Neural crest cell (in vitro differentiated cells): ENCODE measurements at regions not wholly inside any gene's neighbourhood (a gene's known extent, or its start where the extent isn't known, plus 50 kb on each side); places are given as distances from the start of the nearest gene placed in this dataset.

Experiments used
- DNase-seq: peaks from one replicate; pipeline ENCODE4 v3.0.0; 2021; ENCODE audit warnings: low read depth, mixed read lengths, low spot score
- H3K27ac Mint-ChIP-seq: one replicate; pipeline ENCODE4 v1.8.0; 2021; ENCODE audit warnings: mild to moderate bottlenecking, mixed read lengths; ENCODE audit not compliant: unreplicated experiment
- H3K27me3 Mint-ChIP-seq: 2 replicates; pipeline ENCODE4 v1.8.0; 2021; ENCODE audit warnings: low read depth, mild to moderate bottlenecking, mixed read lengths
- H3K36me3 Mint-ChIP-seq: 2 replicates; pipeline ENCODE4 v1.8.0; 2021; ENCODE audit warnings: low read depth, mild to moderate bottlenecking, mixed read lengths
- H3K4me1 Mint-ChIP-seq: 2 replicates; pipeline ENCODE4 v1.8.0; 2021; ENCODE audit warnings: mixed read lengths
- H3K4me3 Mint-ChIP-seq: one replicate; pipeline ENCODE4 v1.8.0; 2021; ENCODE audit warnings: mild to moderate bottlenecking, mixed read lengths
- H3K9me3 Mint-ChIP-seq: 2 replicates; pipeline ENCODE4 v1.8.0; 2021; ENCODE audit warnings: mixed read lengths
- CTCF ChIP-seq: fragments of 200-600 bp; sonication (generic); conservative IDR thresholded peaks from 2 replicates; pipeline ENCODE4 v1.5.0; 2021; ENCODE audit warnings: antibody characterized with exemption, mild to moderate bottlenecking

GRCh38 chr1:57591842-57592241, 168.0 kb upstream of the DAB1 start:
- Mint-ChIP-seq H3K36me3 (no peaks in the 10 kb centered on the region), H3K9me3 (peaks cover 5% of the 10 kb centered on the region), H3K4me3 (no peak overlapping the region), H3K27ac (no peak overlapping the region), H3K27me3 (no peaks in the 10 kb centered on the region), H3K4me1 (peaks cover 5% of the 10 kb centered on the region)
- TF ChIP-seq CTCF: no peak
- DNase-seq: no peak

- Mint-ChIP-seq H3K4me1 (no peaks in the 10 kb centered on the region), H3K4me3 (no peak overlapping the region), H3K9me3 (peaks cover 5% of the 10 kb centered on the region), H3K27ac (no peak overlapping the region), H3K36me3 (no peaks in the 10 kb centered on the region), H3K27me3 (no peaks in the 10 kb centered on the region)
- DNase-seq: no peak
- no peak for TF ChIP-seq CTCF
Measured at GRCh38 chr1:57590978-57591377, 167.1 kb upstream of the DAB1 start.

DNA sequence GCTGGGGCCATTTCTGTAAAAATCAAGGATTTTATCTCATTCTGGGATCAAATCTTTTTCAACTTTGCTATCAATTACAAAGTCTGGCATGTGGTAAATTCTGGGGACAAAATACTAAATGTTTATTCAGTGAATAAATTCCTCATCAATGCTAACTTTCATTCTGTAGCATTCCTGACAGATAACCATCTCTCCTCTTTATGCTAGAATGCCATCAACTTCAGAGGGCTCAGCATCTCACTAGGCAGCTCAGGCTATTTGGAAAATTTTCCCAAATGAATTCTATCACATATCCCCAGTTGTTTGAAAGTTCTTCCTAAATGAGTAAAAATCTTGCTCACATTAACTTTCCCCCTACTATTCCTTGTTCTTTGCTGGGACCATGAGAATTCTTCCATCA, 163.0 kb upstream of the DAB1 start:
- Mint-ChIP-seq H3K9me3 (peaks cover 2% of the 10 kb centered on the region), H3K27ac (no peak overlapping the region), H3K4me1 (peaks cover 3% of the 10 kb centered on the region), H3K36me3 (no peaks in the 10 kb centered on the region), H3K27me3 (no peaks in the 10 kb centered on the region), H3K4me3 (no peak overlapping the region)
- no peak for DNase-seq
- no peak for TF ChIP-seq CTCF

DNA sequence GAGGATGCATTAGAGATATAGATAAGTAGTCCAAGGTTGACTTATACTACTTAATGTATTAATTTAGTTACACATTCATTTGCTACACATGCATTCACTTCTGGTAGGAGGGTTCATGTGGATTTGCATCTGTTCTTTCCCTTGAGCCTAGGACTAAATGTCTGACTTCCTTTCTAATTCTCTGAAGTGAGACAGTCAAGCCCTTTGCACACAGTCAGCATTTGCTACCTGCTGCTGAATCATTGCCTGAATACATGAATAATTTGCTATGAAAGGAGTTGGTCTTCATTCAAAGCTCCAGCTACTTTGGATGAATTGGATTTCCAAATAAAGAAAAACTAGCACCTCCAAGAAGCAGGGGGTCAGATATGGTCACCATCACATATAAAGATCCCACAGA, 154.8 kb upstream of the DAB1 start:
- H3K27me3 Mint-ChIP-seq: no peaks in the 10 kb centered on the region
- H3K9me3 Mint-ChIP-seq: no peaks in the 10 kb centered on the region
- no peak for TF ChIP-seq CTCF
- no peak for DNase-seq
- no peaks in the 10 kb centered on the region for H3K4me1 Mint-ChIP-seq
- H3K36me3 Mint-ChIP-seq: no peaks in the 10 kb centered on the region
- H3K4me3 Mint-ChIP-seq: no peak overlapping the region
- no peak overlapping the region for H3K27ac Mint-ChIP-seq

- no peak overlapping the region for H3K27ac Mint-ChIP-seq
- DNase-seq: no peak
- no peak overlapping the region for H3K4me3 Mint-ChIP-seq
- no peaks in the 10 kb centered on the region for H3K36me3 Mint-ChIP-seq
- no peaks in the 10 kb centered on the region for H3K27me3 Mint-ChIP-seq
- H3K9me3 Mint-ChIP-seq: no peaks in the 10 kb centered on the region
- TF ChIP-seq CTCF: no peak
- no peaks in the 10 kb centered on the region for H3K4me1 Mint-ChIP-seq
Measured at GRCh38 chr1:57578099-57578498, 154.2 kb upstream of the DAB1 start.

GRCh38 chr1:57576756-57577155, 152.9 kb upstream of the DAB1 start:
- Mint-ChIP-seq H3K36me3 (no peaks in the 10 kb centered on the region), H3K4me1 (no peaks in the 10 kb centered on the region), H3K4me3 (no peak overlapping the region), H3K27me3 (no peaks in the 10 kb centered on the region), H3K27ac (no peak overlapping the region), H3K9me3 (no peaks in the 10 kb centered on the region)
- no peak for DNase-seq
- no peak for TF ChIP-seq CTCF
